HG02571 (cell line): ENCODE measurements at regions not wholly inside any gene's neighbourhood (a gene's known extent, or its start where the extent isn't known, plus 50 kb on each side); places are given as distances from the start of the nearest gene placed in this dataset.

Source experiments
- ATAC-seq: cut with Tn5 transposase; IDR thresholded peaks from one replicate; pipeline ENCODE4 v1.9.1; 2021; ENCODE audit warnings: mild to moderate bottlenecking, moderate library complexity; ENCODE audit not compliant: unreplicated experiment

DNA sequence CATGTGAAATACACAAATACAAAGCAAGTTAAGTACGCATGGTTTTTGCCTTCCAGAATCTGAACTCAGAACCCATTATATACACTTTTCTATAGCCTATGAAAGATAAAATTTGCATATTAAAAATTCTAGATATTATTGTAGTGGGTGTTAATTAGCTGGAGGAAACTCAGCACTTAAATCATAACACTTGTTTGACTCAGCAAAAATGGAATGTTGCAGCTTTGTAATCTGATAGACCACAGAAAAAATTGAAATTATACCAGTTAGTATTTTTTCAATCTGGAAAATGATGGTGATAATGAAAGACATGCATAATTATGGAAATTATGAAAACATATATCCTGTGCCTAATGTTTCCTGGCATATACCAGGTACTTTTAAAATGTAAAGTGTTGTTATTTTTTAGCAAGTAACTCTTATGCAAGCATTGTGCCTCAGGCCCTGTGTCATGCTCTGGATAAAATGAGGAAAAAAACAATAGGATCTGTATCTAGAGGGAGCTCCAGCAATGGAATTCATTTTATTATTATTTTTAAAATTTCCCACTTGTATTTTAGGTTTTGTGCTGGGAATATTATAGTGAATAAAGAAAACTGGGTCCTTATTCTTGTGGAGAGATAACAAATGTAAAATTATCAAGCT lies 490.4 kb upstream of the SEMA3A start:
- no peak for ATAC-seq

DNA sequence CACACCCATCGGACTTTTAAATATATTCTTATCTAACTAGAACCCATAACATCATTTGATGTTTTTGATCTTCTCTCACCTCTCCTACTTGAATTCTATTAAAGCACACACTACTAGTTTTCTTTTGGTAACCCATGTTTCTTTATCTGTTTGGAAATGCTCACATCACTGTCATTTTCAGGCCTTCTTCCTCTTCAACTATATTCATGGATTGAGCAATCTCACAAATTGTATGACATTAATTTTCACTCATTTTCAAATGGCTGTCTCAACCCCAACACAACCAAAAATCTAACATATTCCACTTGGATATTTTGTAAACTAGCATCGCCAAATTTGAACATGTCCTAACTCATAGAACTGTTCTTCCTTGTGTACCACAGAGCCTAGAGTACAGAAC lies 488.0 kb upstream of the SEMA3A start:
- no peak for ATAC-seq

DNA sequence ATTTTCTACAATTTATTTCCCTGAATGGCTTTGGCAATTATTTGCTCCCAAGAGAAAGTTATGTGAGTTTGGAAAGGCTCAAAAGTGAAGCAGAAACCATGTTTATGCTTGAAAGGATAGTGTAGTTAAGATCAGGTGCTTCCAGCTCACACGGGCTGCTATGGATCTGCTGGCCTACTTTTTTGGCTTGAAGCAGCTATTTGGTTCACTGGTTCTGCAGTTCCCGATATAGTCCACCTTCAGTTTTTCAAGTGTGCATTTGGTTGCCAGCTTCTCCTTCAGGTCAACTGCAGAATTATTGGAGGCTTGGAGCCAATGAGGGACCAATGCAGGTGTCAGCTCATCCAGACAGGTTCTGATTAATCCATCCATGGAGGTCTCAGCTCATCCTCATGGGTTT lies 484.3 kb upstream of the SEMA3A start:
- ATAC-seq = no peak

DNA sequence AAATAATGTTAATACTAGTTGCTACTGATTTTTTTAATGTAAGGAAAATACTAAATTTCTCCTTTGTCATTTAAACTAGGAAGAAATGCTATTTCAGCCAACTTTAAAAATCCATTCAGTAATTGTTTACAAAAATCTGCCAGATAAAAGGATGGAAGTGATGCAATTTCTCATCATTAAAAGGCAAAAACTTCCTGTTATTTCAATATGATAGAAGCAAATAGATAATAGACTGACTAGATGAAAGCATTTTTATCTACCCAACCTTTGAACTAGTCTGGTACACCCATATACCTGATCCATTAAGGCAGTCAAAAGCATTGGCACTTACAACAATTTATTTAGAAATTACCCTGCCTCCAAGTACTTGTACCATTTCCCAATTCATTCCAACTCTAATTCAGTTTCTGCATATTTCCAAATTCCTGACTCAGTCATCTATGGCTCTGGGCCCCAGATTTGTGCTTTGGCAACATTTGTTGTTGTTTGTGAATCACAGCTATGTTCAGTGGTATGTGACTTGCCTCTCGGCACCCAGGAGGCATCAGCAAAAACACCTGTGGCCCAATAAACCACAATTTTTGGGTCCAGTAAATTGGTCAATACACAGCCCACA lies 482.6 kb upstream of the SEMA3A start:
- no peak for ATAC-seq

DNA sequence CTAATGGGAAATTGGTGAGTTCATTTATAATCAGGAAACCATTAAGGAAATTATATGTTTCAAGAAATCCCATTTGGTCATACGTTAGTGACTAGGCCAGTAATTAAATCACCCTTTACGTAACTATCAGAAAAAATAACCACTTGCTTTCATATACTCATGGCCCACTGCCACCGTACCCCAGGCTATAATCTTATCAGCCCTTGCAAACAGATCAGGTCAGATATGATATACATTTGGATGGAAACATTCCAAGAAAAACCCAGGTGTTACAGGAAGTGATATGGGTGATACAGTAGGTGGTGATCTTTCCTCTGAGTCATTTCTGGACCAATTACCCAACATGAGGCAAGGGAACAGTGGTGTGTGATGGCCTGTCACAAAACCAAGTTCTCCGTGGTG lies 481.0 kb upstream of the SEMA3A start:
- ATAC-seq = no peak

DNA sequence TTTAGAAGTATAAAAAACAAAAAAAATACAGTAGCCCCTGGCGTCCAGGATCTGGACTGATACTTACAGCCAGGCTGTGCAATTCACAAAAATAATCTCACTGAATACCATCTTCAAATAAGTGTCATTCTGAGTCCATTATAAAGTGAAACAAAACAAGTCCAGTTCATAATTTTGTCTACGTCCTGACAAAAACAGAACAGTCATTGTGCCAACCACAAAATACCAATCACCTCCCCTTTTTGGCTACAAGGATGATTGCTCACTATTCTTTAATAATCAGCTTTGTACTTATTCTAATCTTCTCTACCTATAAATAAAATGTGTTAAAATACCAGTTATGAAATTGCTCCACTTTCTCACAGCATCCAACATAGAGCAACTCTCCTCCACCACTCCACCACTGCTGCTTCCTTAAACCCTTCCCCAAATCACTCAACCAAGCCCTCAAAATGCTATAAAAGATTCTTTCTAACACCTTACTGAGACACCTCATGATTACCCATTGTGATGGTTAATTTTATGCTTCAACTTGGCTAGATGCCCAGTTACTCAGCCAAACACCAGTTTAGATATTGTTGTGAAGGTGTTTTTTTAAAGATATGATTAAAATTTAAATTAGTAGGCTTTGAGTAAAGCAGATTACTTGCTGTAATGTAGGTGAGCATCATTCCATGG lies 479.8 kb upstream of the SEMA3A start:
- no peak for ATAC-seq

DNA sequence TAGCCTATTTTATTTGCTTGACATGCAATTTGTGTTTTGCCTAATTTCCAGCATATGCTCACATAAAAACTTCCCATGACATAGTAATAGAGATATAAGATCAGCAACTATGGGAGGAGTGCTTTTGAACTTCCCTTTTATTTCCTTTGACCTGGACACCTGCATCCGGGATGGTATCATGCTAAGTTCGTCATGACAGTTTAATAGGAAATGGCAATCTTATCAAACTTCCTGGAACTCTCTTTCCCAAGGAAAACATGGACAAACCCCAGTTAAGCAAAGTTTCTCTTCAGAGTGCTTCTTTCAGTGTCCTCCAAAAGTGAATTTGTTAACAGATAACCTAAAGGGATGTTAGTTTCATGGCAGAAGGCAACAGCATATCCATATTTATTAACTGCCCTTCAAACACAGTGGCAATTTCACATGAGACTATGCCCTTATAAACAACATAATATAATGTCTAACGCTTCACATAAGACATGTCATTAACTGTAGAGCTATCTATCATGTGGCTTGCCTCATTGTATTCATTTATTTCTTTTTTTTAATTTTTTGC lies 474.7 kb upstream of the SEMA3A start:
- no peak for ATAC-seq

DNA sequence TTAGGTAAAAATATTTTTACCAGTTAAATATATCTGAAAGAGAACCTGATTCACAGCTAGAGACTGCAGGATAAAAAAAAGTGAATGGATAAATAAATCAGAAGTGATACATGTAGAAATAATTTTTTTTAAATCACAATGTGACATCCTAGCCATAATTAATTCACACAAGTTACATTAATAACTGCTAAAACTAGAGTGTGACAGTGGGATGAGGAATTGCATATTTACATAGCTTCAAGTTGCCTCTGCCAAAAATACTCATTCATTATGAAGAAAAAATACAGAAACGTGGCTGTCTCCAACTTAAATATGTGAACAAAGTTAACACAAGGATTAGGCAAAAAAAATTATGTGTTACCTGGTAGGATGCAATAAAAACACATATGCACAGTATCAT lies 473.5 kb upstream of the SEMA3A start:
- ATAC-seq = no peak

DNA sequence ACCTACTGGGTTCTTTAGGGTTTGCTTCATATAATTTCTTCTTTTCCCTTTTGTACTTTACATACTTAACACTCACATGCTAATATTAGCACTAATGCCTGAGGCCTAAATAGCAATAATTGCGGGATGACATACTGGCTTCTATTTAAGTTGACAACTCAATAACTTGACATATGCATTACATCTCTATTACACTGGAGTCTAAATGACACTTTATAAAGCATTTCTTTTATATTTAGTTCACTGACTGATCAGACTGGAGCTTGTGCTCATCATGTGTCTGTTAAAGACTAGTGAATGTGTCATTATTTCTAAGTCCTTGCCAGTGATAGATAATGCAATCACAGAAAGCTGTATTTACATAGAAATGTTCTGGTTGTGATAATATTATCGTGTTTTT lies 472.1 kb upstream of the SEMA3A start:
- ATAC-seq = no peak

DNA sequence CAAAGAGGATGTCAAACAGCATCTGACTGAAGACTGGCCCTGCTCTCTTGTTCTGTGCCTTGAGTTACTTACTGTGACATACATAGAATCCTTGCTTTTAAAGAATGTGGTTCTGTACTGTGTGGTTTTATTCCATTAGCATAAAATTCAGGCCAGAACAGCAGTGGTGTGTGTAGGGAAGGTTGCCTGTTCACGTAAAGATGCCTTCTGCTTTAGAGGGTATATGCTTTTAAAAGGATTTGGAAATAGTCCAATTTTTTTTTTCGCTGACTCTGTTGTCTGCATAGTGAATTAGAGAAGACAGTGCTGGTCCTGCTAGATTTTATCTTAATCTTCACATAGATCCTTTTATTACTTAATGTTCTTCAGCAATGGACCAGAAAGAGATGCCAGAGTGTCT lies 470.8 kb upstream of the SEMA3A start:
- no peak for ATAC-seq

DNA sequence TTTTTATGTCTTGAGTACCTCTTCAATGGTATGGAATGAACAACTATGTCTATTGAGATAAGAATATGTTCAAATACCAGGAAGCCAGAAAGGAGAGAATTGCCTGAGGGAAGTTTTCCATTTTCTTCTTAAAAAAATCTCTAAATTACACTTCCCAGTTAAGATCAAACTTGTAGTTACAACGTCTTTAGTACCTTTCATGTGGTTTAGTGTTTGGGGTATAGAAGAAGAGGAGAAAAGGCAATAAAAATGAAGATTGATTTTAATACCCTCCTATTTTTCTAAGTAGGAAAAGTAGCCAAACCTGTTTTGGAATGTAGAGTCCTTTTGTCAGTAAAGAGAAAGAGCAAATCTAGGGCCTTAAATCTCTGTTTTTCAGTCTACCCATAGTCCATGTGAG lies 470.0 kb upstream of the SEMA3A start:
- ATAC-seq = no peak

DNA sequence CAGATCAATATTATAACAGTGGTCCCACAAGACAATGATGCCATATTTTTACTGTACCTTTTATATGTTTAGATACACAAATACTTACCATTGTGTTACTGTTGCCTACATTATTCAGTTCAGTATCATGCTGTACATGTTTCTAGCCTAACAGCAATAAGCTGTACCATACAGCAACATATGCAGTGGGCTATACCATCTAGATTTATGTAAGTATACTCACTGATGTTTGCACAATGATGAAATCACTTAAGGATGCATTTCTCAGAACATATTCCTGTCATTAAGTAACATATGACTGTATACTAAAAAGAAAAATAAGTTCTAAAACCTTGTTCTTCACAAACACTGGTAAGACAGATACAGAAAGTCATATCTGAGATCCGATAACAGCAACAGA lies 468.6 kb upstream of the SEMA3A start:
- no peak for ATAC-seq

DNA sequence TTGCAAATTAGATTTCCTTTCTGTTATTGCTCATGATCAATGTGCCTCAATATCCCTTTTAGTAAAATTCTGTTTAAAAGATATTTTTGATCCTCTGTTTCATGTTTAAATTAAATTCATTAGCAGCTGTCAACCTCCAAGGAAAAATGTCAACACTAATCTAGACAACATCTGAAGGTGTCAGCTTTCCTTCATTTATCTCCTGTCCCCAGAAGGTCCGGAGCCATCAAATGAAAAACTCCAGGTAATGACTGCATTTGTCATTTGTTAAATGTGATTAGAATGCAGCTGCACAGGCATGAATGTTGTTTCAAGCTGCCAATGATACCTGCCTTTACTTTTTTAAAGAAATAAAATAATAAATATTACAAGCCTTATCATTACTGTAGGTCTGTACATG lies 463.7 kb upstream of the SEMA3A start:
- ATAC-seq = no peak

DNA sequence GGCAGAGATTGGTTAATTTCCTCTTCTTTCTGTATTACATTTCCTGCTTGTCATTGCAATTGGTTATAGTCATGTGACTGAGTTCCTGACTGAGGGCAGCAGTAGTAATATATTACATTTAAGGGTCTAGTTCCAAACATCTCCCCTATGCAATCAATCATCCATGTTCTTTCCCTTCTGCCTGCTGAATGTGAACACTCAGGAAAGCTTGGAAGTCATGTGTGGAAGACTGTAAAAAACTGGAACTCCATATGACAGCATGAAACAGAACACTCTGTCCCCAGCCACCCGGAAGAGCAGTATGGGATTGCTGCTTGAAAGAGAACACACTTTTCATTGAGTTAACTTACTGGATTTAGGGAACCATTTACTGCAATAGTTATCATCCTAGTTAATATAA lies 459.7 kb upstream of the SEMA3A start:
- no peak for ATAC-seq

DNA sequence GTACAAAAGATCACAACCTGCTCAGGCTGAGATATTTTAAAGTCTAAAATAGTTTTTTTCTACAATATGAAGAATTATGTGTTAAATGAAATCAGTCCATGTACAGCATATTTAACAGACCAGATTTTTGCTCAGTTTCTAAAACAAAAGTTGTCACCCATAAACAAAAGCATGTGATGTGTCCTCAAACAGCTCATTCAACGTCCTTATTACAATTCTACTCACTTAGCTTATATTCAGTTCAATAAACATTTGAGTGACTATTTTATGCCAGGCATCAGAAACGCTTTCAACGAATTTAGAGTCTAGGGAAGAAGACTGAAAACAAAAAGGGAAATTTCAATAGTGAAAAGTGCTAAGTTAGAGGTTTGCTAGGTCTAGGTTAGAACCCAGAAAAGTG lies 457.3 kb upstream of the SEMA3A start:
- no peak for ATAC-seq

DNA sequence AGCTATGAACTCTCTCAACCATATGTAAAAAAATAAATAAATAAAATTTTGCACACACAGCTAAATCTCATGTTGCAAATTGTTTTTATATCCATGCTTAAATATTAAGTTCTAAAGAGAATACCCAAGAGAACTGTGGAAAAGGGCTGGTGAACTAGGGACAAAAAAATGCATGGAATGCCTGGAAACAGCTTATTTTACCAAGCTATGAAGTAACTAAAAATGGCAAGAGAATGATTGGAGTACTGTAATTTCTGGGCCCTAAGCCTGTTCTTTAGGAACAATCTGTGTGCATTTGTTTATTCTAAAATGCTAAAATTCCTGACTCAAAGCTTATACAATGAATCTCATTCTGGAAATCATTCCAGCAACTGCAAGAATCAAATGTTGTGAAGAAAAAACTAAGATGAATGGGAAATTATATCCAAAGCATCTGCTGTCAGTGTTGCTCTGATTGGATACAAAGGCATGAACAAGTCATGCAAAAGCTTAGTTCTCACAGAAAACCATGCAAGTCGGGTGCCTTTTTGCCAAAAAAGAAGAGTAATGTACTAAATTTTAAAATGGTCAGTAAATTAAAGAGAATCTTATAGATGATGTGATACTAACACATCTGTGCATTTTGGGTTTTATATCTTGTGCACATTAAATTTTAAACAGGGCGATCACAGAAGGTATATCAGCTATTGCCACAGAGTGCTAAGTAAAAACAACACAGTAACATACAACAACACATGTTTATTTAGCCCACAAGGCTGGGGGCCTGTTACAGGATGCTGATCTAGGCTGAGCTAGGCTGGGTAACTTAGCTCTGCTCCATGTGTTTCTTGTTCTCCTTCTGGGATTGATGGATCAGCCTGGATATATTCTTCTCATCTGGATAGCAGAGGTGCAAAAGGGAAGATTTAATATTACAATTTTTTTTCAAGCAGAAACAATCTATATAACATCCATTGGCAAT lies 453.5 kb upstream of the SEMA3A start:
- ATAC-seq = no peak

DNA sequence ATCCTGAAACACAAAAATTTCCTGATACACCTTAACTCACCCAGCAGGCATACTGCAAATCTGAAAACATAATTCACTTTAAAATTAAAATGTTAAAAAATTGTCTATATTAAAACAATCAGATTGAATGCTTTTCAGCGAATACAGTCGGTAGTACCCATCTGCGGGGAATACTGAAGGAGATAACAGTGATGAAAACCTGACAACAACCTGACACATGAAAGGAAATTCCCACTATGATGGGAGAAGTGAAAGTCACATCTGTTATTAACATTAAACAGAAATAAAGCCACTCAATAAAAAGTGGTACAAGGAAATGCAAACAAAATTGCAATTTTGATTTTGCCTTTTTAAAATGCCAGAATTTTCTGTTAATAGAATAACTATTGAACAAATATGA lies 448.0 kb upstream of the SEMA3A start:
- no peak for ATAC-seq

DNA sequence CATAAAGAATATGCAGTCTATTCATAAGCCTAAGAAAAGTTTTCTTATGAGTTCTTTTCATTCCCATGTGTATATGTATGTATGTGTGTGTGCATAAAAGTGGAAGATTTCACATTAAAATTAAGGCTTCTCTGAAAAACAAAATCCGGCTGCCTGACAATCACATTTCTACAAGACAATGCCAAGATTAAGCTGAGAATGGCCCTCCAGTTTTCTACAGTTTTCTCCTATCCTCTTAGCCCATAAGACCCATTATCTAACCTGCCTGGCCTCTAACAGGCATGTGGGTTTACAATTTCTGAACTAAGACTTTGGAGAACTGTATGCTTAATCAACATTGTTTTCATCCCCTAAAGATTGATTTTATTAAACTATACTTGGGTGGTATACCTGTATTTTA lies 446.0 kb upstream of the SEMA3A start:
- no peak for ATAC-seq

DNA sequence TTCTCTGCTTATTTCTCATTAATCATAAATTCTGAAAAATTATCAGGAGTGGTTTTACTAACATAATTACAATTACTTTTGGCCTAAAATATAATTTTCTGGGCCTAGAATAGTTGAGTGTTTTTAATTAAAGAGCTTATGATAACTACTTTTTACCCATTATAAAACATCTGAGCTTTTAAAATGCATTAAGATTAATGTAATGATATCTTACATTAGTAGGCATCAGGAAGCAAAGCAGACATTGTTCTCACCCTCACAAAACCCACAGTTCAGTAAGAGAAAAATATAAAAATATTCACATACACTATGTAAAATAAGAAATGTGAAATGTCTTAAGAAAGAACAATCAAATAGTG lies 443.7 kb upstream of the SEMA3A start:
- ATAC-seq = no peak

DNA sequence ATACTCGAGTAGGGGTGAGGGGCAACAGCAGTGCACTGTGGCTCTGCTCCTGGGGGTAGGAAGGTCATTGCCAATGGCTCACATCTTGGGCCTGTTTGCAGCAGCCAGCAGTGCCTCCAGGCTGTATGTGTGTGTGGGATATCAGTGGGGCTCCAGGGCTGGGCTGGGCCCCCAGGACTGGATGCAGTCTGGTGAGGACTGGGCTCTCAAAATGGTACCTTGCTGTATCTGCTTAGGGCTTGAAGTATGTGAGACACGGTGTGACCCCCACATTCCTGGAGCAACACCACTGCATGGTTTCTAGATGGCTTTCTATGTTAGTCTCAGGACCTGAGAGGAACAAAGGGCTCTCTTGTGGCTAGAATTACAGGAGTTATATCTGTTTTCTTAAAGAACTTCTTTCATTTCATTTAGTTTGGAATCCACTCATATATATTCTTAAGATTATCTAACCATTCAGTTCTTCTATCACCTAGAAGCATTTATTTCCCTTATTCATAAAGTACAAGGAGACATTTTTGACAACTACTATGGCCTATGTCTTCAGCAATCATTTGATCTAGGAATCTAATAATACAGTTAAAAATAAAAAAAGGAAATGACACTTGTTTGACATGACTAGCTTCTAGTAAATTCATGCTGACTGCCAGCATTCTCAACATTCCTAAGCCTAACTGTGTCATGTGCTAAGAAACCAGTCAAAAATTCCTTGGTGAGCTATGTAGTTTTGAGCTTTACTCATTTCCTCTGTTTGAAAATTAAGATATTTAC lies 443.2 kb upstream of the SEMA3A start:
- no peak for ATAC-seq

DNA sequence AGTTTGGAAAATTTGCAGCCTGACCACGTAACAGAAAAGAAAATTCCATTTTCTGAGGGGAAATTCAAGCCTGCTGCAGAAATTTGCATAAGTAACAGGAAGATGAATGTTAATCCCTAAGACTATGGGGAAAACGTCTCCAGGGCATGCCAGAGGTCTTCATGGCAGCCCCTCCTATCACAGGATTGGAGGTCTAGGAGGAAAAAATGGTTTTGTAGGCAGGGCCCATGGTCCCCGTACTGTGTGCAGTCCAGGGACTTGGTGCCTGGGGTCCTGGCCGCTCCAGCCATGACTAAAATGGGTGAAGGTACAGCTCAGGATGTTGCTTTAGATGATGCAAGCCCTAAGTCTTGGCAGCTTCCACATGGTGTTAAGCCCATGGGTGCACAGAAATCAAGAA lies 437.3 kb upstream of the SEMA3A start:
- ATAC-seq = no peak
